NCI-H1417 (cell line): ENCODE measurements at regions not wholly inside any gene's neighbourhood (a gene's known extent, or its start where the extent isn't known, plus 50 kb on each side); places are given as distances from the start of the nearest gene placed in this dataset.
A peak's percentile ranks its signal among the peaks of the same experiment; 100 is the strongest.
"Not testable (repeated sequence)": the region's sequence is repeated elsewhere in the genome, so short reads cannot be mapped to it uniquely, and the experiment has no call there.

Experiments
- DNase-seq, 3 experiments: peaks; one replicate each; lab custom pipeline; 2025; lab: John Stamatoyannopoulos, UW

GRCh38 chr2:14422426-14422825, 210.1 kb upstream of the LRATD1 start:
- DNase-seq: no peak

- no peak for DNase-seq
These were observed 209.2 kb upstream of the LRATD1 start for GRCh38 chr2:14423145-14423906.

- no peak for DNase-seq
These were observed 207.8 kb upstream of the LRATD1 start for GRCh38 chr2:14424478-14425390.

GRCh38 chr2:14425869-14426268, 206.6 kb upstream of the LRATD1 start:
- DNase-seq: no peak

GRCh38 chr2:14428056-14428455, 204.5 kb upstream of the LRATD1 start:
- DNase-seq: peak in 1 of 3 experiments; percentile 23

GRCh38 chr2:14433946-14434495, 198.5 kb upstream of the LRATD1 start:
- no peak for DNase-seq

GRCh38 chr2:14445670-14446069, 186.8 kb upstream of the LRATD1 start:
- no peak for DNase-seq

- no peak for DNase-seq
These were observed 184.2 kb upstream of the LRATD1 start for GRCh38 chr2:14448340-14448739.

GRCh38 chr2:14451312-14451711, 181.2 kb upstream of the LRATD1 start:
- DNase-seq: peak in 1 of 3 experiments; percentile 42

- no peak for DNase-seq
These were observed 178.3 kb upstream of the LRATD1 start for GRCh38 chr2:14454202-14454601.

- no peak for DNase-seq
These were observed 172.7 kb upstream of the LRATD1 start for GRCh38 chr2:14459786-14460325.

- DNase-seq: no peak
These were observed 156.5 kb upstream of the LRATD1 start for GRCh38 chr2:14475994-14476393.

- no peak for DNase-seq
These were observed 153.0 kb upstream of the LRATD1 start for GRCh38 chr2:14479486-14479885.

- no peak for DNase-seq
These were observed 152.4 kb upstream of the LRATD1 start for GRCh38 chr2:14480120-14480519.

- DNase-seq: peak in 1 of 3 experiments; percentile 53
These were observed 151.6 kb upstream of the LRATD1 start for GRCh38 chr2:14480906-14481305.

- DNase-seq: no peak
These were observed 139.5 kb upstream of the LRATD1 start for GRCh38 chr2:14492920-14493503.

- DNase-seq: no peak
These were observed 137.8 kb upstream of the LRATD1 start for GRCh38 chr2:14494759-14495158.

- DNase-seq: no peak
These were observed 131.5 kb upstream of the LRATD1 start for GRCh38 chr2:14501061-14501460.

GRCh38 chr2:14506955-14507354, 125.6 kb upstream of the LRATD1 start:
- DNase-seq: not testable (repeated sequence)

- no peak for DNase-seq
These were observed 121.0 kb upstream of the LRATD1 start for GRCh38 chr2:14511541-14511940.

- DNase-seq: no peak
These were observed 118.6 kb upstream of the LRATD1 start for GRCh38 chr2:14513903-14514302.

GRCh38 chr2:14516844-14517243, 115.7 kb upstream of the LRATD1 start:
- no peak for DNase-seq
